Heart right ventricle (tissue), 16 donors: ENCODE measurements at regions not wholly inside any gene's neighbourhood (a gene's known extent, or its start where the extent isn't known, plus 50 kb on each side); places are given as distances from the start of the nearest gene placed in this dataset.

Experiments used
- ATAC-seq, 8 donors: fragments of 200-7000 bp; cut with Tn5 transposase; one replicate each; pipeline ENCODE4 v1.9.1; 2020; ENCODE audit warnings: mild to moderate bottlenecking in 8 of 8, moderate library complexity in 8 of 8, moderate number of reproducible peaks in 1 of 8
- DNase-seq, 2 donors: peaks; one replicate each; pipeline ENCODE4 v3.0.0-alpha.2; 2020
- H3K27ac ChIP-seq, 10 donors: fragments of 200-600 bp; sonication (generic) in 2 of 10; one replicate each; pipeline versions ENCODE4 v1.5.0 to v1.8.0; 2020 to 2022; ENCODE audit warnings: mild to moderate bottlenecking in 3 of 10
- H3K27me3 ChIP-seq, 7 donors: fragments of 200-600 bp; one replicate each; pipeline ENCODE4 v1.8.0; 2021 to 2022; ENCODE audit warnings: mild to moderate bottlenecking in 2 of 7
- H3K36me3 ChIP-seq, 9 donors: fragments of 200-600 bp; sonication (generic) in 1 of 9; one replicate each; pipeline versions ENCODE4 v1.5.0 to v1.8.0; 2020 to 2022; ENCODE audit warnings: mild to moderate bottlenecking in 2 of 9
- H3K4me1 ChIP-seq, 9 donors: fragments of 200-600 bp; sonication (generic) in 1 of 9; one replicate each; pipeline versions ENCODE4 v1.5.0 to v1.8.0; 2020 to 2022; ENCODE audit warnings: mild to moderate bottlenecking in 4 of 9
- H3K4me3 ChIP-seq, 10 donors: fragments of 200-600 bp; sonication (generic) in 2 of 10; one replicate each; pipeline versions ENCODE4 v1.5.0 to v1.8.0; 2020 to 2022; ENCODE audit warnings: mild to moderate bottlenecking in 7 of 10, moderate library complexity in 2 of 10
- H3K9me3 ChIP-seq, 11 donors: fragments of 200-600 bp in 10 of 11; sonication (generic) in 2 of 11; one replicate each; pipeline versions ENCODE4 v1.5.0 to v1.8.0; 2013 to 2022; ENCODE audit warnings: mild to moderate bottlenecking in 2 of 11, control low read depth in 1 of 11, moderate library complexity in 1 of 11
- WGBS, 2 donors: extraction: QIAGEN DNeasy Blood & Tissue Kit; methylation state at CpG; one replicate each; pipeline ENCODE4 v1.1.7; 2013; ENCODE audit warnings: inconsistent platforms in 1 of 2; 5-methylcytosine and 5-hydroxymethylcytosine counted together
- intact Hi-C, 10 donors: fragments of 100-400 bp; cut with DNase I; formaldehyde crosslinking; loops; one replicate each; pipeline versions ENCODE4 v1.11.1 to v1.14.2; 2022
- TF ChIP-seq, protein P1 (sequence below), 9 donors: fragments of 200-600 bp; sonication (generic) in 2 of 9; IDR thresholded peaks; one replicate each; pipeline versions ENCODE4 v1.5.0 to v1.8.0; 2021 to 2022; ENCODE audit warnings: antibody characterized with exemption in 9 of 9, mild to moderate bottlenecking in 5 of 9, moderate library complexity in 1 of 9
- donor health status: Arrhythmogenic right ventricular cardiomyopathy.
- donor health status: ischemic (EF 13 %, LVEDD 7.1; RV severe dilation, severe dysfunction).
- donor health status: healthy with polysubstance abuse.
- donor health status: DM: no; HTN: yes; CAD: no.
- donor health status: DM: no; HTN: no; CAD: no.
- donor health status: ischemic (EF 25% LVEDD 6.9; RV normal size, moderate dysfunction).
- donor health status: ischemic (EF 25% LVEDD 5.7; RV mildly dilated, moderate dysfunction).
- donor health status: healthy.
- donor health status: DM: yes; HTN: yes; CAD: no.
- donor health status: Ischemic cardiomyopathy.
- donor health status: ischemic (EF 35%, LVEDD 5.7; RV mildly dilated, moderate dysfunction).
- donor health status: nonischemic (EF 11% LVEDD 7.7; RV severe dilation, severe dysfunction).
- donor health status: DM: yes; HTN: yes; CAD: no.
- donor health status: PGD.
- donor health status: ischemic (EF 29% LVEDD 5.4; RV normal size, mild dysfunction).
- donor health status: nonischemic (EF 23%, LVEDD 6.1; RV moderate dilation, normal function).

DNA sequence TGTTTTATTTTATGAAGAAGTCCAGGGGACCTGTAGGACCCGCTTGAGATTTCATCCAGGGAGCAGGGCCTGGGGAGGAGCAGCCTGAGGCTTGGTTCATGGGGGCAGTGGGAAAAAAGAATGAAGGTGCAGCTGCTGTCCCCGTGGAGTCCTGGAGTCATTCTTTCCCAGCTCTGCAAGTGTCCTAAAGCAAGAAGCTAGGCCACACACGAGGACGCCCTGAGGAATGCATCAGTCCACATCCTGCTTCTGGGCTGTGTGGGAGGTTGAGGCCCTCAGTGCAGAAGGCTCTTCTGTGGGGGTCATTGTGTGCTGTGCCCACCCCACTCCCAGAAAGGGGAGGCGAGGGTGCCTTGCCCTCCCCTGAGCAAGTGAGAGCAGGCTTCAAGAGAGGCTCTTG lies 179.9 kb upstream of the HS6ST1 start:
- 83 to 86% methylated on average over 5 of the region's 5 CpGs for WGBS, 2 donors
- DNase-seq (no peak), ATAC-seq (no peak)
- no peak overlapping the region for H3K27ac ChIP-seq
- peaks cover 0 to 4% (median 0%) of the 10 kb centered on the region in 7 donors for H3K27me3 ChIP-seq
- no peak overlapping the region for H3K4me3 ChIP-seq
- peaks cover 0 to 51% (median 27%) of the 10 kb centered on the region in 9 donors for H3K4me1 ChIP-seq
- intact Hi-C loops = no loop called here
- TF ChIP-seq, protein P1, sequence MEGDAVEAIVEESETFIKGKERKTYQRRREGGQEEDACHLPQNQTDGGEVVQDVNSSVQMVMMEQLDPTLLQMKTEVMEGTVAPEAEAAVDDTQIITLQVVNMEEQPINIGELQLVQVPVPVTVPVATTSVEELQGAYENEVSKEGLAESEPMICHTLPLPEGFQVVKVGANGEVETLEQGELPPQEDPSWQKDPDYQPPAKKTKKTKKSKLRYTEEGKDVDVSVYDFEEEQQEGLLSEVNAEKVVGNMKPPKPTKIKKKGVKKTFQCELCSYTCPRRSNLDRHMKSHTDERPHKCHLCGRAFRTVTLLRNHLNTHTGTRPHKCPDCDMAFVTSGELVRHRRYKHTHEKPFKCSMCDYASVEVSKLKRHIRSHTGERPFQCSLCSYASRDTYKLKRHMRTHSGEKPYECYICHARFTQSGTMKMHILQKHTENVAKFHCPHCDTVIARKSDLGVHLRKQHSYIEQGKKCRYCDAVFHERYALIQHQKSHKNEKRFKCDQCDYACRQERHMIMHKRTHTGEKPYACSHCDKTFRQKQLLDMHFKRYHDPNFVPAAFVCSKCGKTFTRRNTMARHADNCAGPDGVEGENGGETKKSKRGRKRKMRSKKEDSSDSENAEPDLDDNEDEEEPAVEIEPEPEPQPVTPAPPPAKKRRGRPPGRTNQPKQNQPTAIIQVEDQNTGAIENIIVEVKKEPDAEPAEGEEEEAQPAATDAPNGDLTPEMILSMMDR (IDR thresholded peaks at IDR 0.05) = no peak
- no peaks in the 10 kb centered on the region for H3K9me3 ChIP-seq
- H3K36me3 ChIP-seq = no peaks in the 10 kb centered on the region

DNA sequence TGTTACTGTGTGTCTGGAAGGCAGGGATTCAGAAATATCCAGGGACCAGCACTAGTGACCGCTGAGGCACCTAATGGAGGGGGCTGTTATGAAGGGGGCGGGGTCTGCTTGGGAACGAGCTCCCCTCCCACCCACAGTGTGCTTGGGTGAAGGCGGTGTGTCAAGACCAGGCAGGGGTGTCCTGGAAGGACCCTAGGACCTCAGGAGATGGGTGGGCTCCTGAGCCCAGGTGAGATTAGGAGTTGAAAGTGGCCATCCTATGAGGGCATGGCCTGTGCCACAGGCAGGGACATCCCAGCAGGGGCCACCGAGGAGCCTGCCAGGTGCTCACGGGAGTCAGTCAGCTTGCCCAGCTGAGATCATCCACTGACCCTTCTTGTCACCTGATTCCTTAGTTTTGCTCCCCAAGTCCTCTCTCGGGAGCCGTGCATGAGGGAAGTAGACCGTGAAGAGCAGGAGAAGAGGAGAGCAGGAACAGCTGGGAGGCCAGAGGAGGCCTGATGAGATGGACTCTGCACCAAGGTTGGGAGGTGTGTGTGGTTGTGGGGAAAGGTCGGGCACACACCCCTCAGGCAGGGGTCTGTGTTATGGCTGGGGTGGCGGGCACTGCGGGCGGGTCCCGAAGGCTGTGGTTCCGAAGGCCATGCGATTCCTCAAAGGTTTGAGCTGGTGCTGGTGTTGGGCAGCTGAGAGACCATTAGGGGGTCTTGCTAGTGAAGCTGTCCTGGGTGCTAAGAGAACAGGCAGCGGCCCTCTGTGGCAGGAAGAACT lies 180.9 kb upstream of the HS6ST1 start:
- Histone ChIP-seq H3K27ac (no peak overlapping the region), H3K27me3 (no peaks in the 10 kb centered on the region), H3K9me3 (no peaks in the 10 kb centered on the region), H3K4me3 (no peak overlapping the region), H3K36me3 (no peaks in the 10 kb centered on the region), H3K4me1 (peaks cover 0 to 53% (median 27%) of the 10 kb centered on the region in 9 donors)
- 93 to 94% methylated on average over 17 of the region's 17 CpGs for WGBS, 2 donors
- intact Hi-C loops = loop anchor here in 1 of 10 donors (10.0 kb wide), 1 partner anchor 175 kb away; no protein-coding TSS in a partner anchor
- TF ChIP-seq, protein P1 (IDR thresholded peaks at IDR 0.05) = no peak
- DNase-seq = no peak
- no peak for ATAC-seq

DNA sequence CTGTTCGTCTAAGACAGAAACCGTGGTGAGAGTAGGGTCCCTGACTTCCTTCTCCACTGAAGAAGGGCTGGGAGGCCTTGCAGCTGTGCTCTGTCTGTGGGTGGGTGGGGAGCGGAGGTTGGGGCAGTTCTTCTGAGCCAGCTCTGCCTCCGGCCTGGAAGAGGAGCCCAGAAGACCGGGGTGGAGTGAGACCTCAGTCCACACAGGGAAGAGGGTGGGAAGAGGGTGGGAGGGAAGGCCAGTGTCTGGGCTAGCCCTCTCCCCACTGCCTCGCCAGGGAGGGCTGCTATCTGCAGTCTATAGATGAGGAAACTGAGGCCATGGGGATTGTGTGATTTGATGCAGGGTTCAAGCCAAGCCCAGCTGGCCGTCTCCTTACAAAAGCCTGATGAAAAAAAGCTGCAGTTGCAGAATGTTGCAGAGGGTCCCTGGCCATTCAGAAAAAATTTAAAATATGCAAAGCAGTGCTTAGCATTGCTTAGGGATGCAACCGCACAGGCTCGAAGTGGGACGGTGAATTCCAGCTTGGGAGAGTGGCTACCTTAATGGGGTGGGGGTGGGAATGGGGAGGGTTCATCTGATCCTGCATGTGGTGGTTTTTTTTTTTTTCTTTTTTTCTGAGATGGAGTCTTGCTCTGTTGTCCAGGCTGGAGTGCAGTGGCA lies 181.6 kb upstream of the HS6ST1 start:
- no peak for ATAC-seq
- TF ChIP-seq, protein P1 (IDR thresholded peaks at IDR 0.05) = no peak
- H3K9me3 ChIP-seq = no peaks in the 10 kb centered on the region
- WGBS, 2 donors = 68 to 74% methylated on average over 10 of the region's 10 CpGs
- intact Hi-C loops = loop anchor here in 1 of 10 donors (10.0 kb wide), 1 partner anchor 175 kb away; no protein-coding TSS in a partner anchor
- no peaks in the 10 kb centered on the region for H3K36me3 ChIP-seq
- peaks cover 0 to 53% (median 22%) of the 10 kb centered on the region in 9 donors for H3K4me1 ChIP-seq
- H3K27ac ChIP-seq = no peak overlapping the region
- DNase-seq = no peak
- H3K27me3 ChIP-seq = no peaks in the 10 kb centered on the region
- no peak overlapping the region for H3K4me3 ChIP-seq

DNA sequence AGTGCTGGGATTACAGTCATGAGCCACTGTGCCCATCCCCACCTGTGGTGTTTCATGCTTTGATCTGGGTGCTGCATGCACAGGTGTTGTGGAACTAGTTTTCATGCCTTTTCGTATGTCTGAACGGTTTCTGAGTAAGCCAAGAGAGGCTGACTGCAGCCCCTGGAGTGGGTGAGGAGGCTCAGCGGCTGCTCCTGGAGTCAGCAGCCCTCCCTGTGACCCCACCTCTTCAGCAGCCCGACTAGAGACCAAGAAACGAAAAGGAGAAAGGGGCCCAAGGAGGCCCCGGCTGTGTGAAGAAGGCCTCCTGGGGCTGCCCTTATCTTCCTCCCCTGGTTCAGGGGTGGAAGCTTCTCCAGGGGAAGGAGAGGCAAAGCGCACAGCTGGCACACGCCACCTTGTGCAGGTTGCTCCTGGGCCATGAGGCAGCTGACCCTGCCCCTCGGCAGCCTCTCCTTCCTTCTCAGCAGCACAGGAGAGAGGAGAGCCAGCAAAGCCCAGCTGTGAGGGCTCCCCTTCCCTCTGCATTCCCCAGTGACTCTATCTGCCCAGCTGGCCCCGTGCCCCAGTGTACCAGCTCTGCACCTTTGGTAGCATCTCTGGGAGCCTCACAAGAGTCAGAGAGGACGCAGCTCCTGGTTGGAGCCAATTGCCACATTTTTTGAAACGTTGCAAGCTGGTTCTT lies 182.5 kb upstream of the HS6ST1 start:
- TF ChIP-seq, protein P1 (IDR thresholded peaks at IDR 0.05) = no peak
- no peaks in the 10 kb centered on the region for H3K36me3 ChIP-seq
- no peak overlapping the region for H3K27ac ChIP-seq
- 75 to 80% methylated on average over 12 of the region's 12 CpGs for WGBS, 2 donors
- H3K27me3 ChIP-seq = no peaks in the 10 kb centered on the region
- H3K4me1 ChIP-seq = peaks cover 0 to 52% (median 20%) of the 10 kb centered on the region in 9 donors
- intact Hi-C loops = loop anchor here in 1 of 10 donors (10.0 kb wide), 1 partner anchor 176 kb away; no protein-coding TSS in a partner anchor
- DNase-seq (no peak), ATAC-seq (no peak)
- H3K4me3 ChIP-seq = no peak overlapping the region
- H3K9me3 ChIP-seq = no peaks in the 10 kb centered on the region
